OCI-LY3 (cell line): ENCODE measurements at regions not wholly inside any gene's neighbourhood (a gene's known extent, or its start where the extent isn't known, plus 50 kb on each side); places are given as distances from the start of the nearest gene placed in this dataset.
"Not testable (repeated sequence)": the region's sequence is repeated elsewhere in the genome, so short reads cannot be mapped to it uniquely, and the experiment has no call there.

Source experiments
- H2AFZ ChIP-seq: fragments of 200-600, 300-600 bp; shearing (Covaris generic); 2 replicates; pipeline ENCODE4 v1.6.0; 2014; ENCODE audit warnings: antibody characterized with exemption, low read depth, low read length
- H3K27ac ChIP-seq: fragments of 200-600, 300-600 bp; sonication (generic); 2 replicates; pipeline ENCODE4 v1.5.1; 2014; ENCODE audit warnings: mild to moderate bottlenecking, low read length, moderate library complexity, mixed read lengths
- H3K27me3 ChIP-seq: fragments of 200-600, 300-600 bp; sonication (generic); 2 replicates; pipeline ENCODE4 v1.6.1; 2014; ENCODE audit warnings: low read depth, low read length, mixed read lengths
- H3K36me3 ChIP-seq: fragments of 200-600, 300-600 bp; sonication (generic); replicated peaks from 2 replicates; pipeline ENCODE3; 2014; ENCODE audit warnings: low read depth, low read length, mixed read lengths
- H3K4me1 ChIP-seq: fragments of 300-600, 200-600 bp; sonication (generic); 2 replicates; pipeline ENCODE4 v1.6.1; 2014; ENCODE audit warnings: low read length, mixed read lengths
- H3K4me2 ChIP-seq: fragments of 200-600, 300-600 bp; sonication (generic); 2 replicates; pipeline ENCODE4 v1.6.1; 2014; ENCODE audit warnings: low read length, mixed read lengths
- H3K4me3 ChIP-seq: fragments of 300-600, 200-600 bp; sonication (generic); 2 replicates; pipeline ENCODE4 v1.5.1; 2014; ENCODE audit warnings: antibody characterized with exemption, mild to moderate bottlenecking, low read length, moderate library complexity
- H3K79me2 ChIP-seq: fragments of 300-600, 200-600 bp; shearing (Covaris generic); 2 replicates; pipeline ENCODE4 v1.6.1; 2014; ENCODE audit warnings: mild to moderate bottlenecking, low read length, mixed read lengths
- H3K9ac ChIP-seq: fragments of 300-600, 200-600 bp; shearing (Covaris generic); 2 replicates; pipeline ENCODE4 v1.6.0; 2014; ENCODE audit warnings: mild to moderate bottlenecking, low read length, moderate library complexity
- H3K9me3 ChIP-seq: fragments of 200-600, 300-600 bp; shearing (Covaris generic); 2 replicates; pipeline ENCODE4 v1.6.1; 2014; ENCODE audit warnings: low read length, mixed read lengths; ENCODE audit not compliant: insufficient read depth
- H4K20me1 ChIP-seq: fragments of 200-600, 300-600 bp; sonication (generic); 2 replicates; pipeline ENCODE4 v1.6.1; 2016; ENCODE audit warnings: low read length, mixed read lengths; ENCODE audit not compliant: insufficient read depth
- EZH2phosphoT487 ChIP-seq: fragments of 200-600 bp; shearing (Covaris generic); IDR thresholded peaks from 2 replicates; pipeline ENCODE4 v1.6.1; 2018; ENCODE audit warnings: antibody characterized with exemption, mixed run types, low read depth
- TF ChIP-seq, protein P1 (sequence below): fragments of 200-600, 300-600 bp; sonication (generic); IDR thresholded peaks from 2 replicates; pipeline ENCODE4 v1.5.1; 2014; ENCODE audit warnings: antibody characterized with exemption, low read length, low read depth

DNA sequence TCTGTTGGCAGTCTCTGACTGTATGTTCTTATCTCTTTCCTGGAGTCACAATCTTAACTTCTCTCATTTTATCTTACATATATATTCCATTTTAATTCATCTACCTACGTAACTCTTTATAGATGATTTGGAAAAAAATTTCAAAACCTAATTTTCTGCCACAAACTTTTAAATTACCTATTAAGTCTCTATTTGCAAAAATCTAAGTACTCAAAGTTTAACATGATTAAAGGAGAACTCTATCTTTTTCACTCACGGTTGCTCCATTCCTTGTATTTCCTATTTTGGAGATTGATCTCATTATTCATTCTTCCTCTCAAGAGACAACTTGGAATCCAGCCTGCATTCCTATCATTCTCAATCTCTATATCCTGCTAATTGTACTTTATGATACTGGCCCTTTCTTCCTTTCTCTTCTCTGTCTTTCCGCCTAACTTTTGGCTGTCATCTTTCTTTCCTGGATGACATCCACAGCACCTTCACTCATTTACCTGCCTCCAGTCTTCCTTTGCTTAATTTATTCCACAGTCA lies 1071.1 kb upstream of the CITED2 start:
- Histone ChIP-seq H3K9me3 (no peaks in the 10 kb centered on the region), H3K27me3 (no peaks in the 10 kb centered on the region), H3K9ac (no peak overlapping the region), H3K4me3 (no peak overlapping the region), H2AFZ (no peak overlapping the region), H4K20me1 (no peaks in the 10 kb centered on the region), H3K4me1 (no peaks in the 10 kb centered on the region), H3K79me2 (no peaks in the 10 kb centered on the region), H3K27ac (no peak overlapping the region), H3K4me2 (no peak overlapping the region), H3K36me3 (no peaks in the 10 kb centered on the region)
- no peak for TF ChIP-seq EZH2phosphoT487
- TF ChIP-seq, protein P1, sequence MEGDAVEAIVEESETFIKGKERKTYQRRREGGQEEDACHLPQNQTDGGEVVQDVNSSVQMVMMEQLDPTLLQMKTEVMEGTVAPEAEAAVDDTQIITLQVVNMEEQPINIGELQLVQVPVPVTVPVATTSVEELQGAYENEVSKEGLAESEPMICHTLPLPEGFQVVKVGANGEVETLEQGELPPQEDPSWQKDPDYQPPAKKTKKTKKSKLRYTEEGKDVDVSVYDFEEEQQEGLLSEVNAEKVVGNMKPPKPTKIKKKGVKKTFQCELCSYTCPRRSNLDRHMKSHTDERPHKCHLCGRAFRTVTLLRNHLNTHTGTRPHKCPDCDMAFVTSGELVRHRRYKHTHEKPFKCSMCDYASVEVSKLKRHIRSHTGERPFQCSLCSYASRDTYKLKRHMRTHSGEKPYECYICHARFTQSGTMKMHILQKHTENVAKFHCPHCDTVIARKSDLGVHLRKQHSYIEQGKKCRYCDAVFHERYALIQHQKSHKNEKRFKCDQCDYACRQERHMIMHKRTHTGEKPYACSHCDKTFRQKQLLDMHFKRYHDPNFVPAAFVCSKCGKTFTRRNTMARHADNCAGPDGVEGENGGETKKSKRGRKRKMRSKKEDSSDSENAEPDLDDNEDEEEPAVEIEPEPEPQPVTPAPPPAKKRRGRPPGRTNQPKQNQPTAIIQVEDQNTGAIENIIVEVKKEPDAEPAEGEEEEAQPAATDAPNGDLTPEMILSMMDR, result no peak

DNA sequence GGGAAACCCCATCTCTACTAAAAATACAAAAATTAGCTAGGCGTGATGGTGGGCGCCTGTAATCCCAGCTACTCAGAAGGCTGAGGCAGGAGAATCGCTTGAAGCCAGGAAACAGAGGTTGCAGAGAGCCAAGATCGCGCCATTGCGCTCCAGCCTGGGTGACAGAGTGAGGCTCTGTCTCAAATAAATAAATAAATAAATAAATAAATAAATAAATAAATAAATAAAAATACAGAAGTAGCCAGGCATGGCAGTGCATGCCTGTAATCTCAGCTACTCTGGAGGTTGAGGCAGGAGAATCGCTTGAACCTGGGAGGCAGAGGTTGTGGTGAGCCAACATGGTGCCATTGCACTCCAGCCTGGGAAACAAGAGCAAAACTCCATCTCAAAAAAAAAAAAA lies 1068.7 kb upstream of the CITED2 start:
- not testable (repeated sequence) for H3K36me3 ChIP-seq, H3K9me3 ChIP-seq, H2AFZ ChIP-seq, H3K9ac ChIP-seq, H3K4me3 ChIP-seq, H4K20me1 ChIP-seq, H3K79me2 ChIP-seq, H3K27me3 ChIP-seq, H3K27ac ChIP-seq, H3K4me2 ChIP-seq, H3K4me1 ChIP-seq

DNA sequence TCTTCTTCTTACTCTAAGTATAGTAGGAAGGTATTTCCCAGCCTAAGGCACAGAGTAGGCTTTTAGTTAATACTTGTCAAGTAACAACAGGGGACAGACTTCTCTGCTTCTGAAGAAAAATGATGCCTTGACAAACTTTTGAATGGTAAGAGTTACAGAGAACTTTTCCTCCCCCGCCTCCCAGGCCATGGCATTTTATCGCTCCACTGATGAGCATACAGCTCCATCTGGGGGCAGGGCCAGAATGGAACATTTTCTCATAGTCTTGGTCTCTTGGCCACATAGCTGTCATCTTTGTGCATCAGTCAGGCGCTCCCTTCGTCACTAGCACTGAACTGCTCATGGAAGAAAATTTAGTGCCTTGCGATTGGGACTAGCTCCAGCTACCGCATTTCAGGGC lies 1066.8 kb upstream of the CITED2 start:
- Histone ChIP-seq H3K9me3 (no peaks in the 10 kb centered on the region), H4K20me1 (no peaks in the 10 kb centered on the region), H2AFZ (no peak overlapping the region), H3K4me3 (no peak overlapping the region), H3K36me3 (no peaks in the 10 kb centered on the region), H3K27ac (no peak overlapping the region), H3K4me2 (no peak overlapping the region), H3K27me3 (no peaks in the 10 kb centered on the region), H3K9ac (no peak overlapping the region), H3K4me1 (no peaks in the 10 kb centered on the region), H3K79me2 (no peaks in the 10 kb centered on the region)
- TF ChIP-seq EZH2phosphoT487, result no peak
- TF ChIP-seq, protein P1, result peak; percentile 44

DNA sequence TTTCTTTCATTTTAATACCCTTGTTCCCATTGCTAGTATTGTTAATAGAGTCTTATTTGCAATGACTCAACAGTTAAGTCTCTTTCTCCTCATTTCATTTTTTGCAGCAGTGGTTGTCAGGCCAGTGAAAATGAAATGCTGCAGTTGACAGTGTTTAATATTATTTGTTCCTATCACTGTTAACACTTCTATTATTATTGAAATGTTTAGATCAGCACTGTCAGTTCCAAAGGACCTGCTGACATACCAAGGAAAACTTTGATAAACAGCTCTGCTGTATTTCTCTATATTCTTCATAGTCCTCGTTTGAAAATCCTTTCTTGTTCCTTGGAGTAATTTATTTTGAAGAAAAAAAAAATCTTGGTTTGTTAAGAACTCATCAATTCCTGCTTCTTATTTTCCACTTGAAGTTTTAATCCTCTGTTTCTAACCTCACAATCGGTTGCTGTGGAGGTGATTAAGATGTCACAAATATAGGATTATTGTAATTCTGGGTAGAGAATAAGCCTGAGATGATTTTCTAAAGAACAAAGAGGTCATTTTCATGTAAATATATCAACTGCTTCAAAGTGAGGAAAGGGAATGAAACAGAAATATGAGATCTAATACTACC lies 1065.9 kb upstream of the CITED2 start:
- Histone ChIP-seq H2AFZ (no peak overlapping the region), H3K9me3 (no peaks in the 10 kb centered on the region), H3K36me3 (no peaks in the 10 kb centered on the region), H3K79me2 (no peaks in the 10 kb centered on the region), H3K4me1 (no peaks in the 10 kb centered on the region), H3K4me2 (no peak overlapping the region), H3K4me3 (no peak overlapping the region), H3K27ac (no peak overlapping the region), H3K27me3 (no peaks in the 10 kb centered on the region), H3K9ac (no peak overlapping the region), H4K20me1 (no peaks in the 10 kb centered on the region)
- no peak for TF ChIP-seq EZH2phosphoT487
- TF ChIP-seq, protein P1, result no peak
